ENCODE measurements at regions not wholly inside any gene's neighbourhood (a gene's known extent, or its start where the extent isn't known, plus 50 kb on each side); places are given as distances from the start of the nearest gene placed in this dataset.

- TF ChIP-seq, protein P1, sequence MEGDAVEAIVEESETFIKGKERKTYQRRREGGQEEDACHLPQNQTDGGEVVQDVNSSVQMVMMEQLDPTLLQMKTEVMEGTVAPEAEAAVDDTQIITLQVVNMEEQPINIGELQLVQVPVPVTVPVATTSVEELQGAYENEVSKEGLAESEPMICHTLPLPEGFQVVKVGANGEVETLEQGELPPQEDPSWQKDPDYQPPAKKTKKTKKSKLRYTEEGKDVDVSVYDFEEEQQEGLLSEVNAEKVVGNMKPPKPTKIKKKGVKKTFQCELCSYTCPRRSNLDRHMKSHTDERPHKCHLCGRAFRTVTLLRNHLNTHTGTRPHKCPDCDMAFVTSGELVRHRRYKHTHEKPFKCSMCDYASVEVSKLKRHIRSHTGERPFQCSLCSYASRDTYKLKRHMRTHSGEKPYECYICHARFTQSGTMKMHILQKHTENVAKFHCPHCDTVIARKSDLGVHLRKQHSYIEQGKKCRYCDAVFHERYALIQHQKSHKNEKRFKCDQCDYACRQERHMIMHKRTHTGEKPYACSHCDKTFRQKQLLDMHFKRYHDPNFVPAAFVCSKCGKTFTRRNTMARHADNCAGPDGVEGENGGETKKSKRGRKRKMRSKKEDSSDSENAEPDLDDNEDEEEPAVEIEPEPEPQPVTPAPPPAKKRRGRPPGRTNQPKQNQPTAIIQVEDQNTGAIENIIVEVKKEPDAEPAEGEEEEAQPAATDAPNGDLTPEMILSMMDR (IDR thresholded peaks at IDR 0.05; ENCODE audit: insufficient read depth, low read length, poor library complexity, severe bottlenecking), result no peak
- no peak for TF ChIP-seq EZH2phosphoT487 (conservative IDR thresholded peaks at IDR 0.05; ENCODE audit: low read length)
Measured at GRCh38 chr6:159610881-159611280, 82.2 kb downstream of the SOD2 start.

All from SU-DHL-6 (cell line).